ENCODE measurements at regions not wholly inside any gene's neighbourhood (a gene's known extent, or its start where the extent isn't known, plus 50 kb on each side); places are given as distances from the start of the nearest gene placed in this dataset.

- Histone ChIP-seq H3K9ac (replicated peaks; ENCODE audit: extremely low read depth, insufficient read depth, low read length) (no peak overlapping the region), H3K27ac (ENCODE audit: insufficient read depth, low read depth, low read length) (no peak overlapping the region), H3K4me3 (replicated peaks in 1 of 3; ENCODE audit: insufficient read depth in 1 of 3, low read depth in 1 of 3, low read length in 3 of 3) (no peak overlapping the region), H3K36me3 (ENCODE audit: control insufficient read depth in 2 of 2, extremely low read depth in 1 of 2, insufficient read depth in 2 of 2, low read length in 2 of 2) (no peaks in the 10 kb centered on the region), H3K27me3 (ENCODE audit: control insufficient read depth in 2 of 2, insufficient read depth in 2 of 2, low read length in 2 of 2) (peaks cover 0 to 6% of the 10 kb centered on the region in 2 experiments), H3K9me3 (replicated peaks; ENCODE audit: control insufficient read depth, insufficient read depth, low read length) (no peaks in the 10 kb centered on the region), H4K20me1 (replicated peaks; ENCODE audit: control insufficient read depth, extremely low read depth, insufficient read depth, low read length) (no peaks in the 10 kb centered on the region), H3K4me2 (ENCODE audit: insufficient read depth, low read length) (no peak overlapping the region), H2AFZ (ENCODE audit: low read depth, low read length) (no peak overlapping the region), H3K4me1 (ENCODE audit: control insufficient read depth, extremely low read depth, insufficient read depth, low read length) (no peaks in the 10 kb centered on the region), H3K9me1 (replicated peaks; ENCODE audit: control insufficient read depth, extremely low read depth, insufficient read depth, low read length) (no peaks in the 10 kb centered on the region), H3K79me2 (ENCODE audit: control insufficient read depth, insufficient read depth, low read length) (no peaks in the 10 kb centered on the region)
- intact Hi-C loops (cut with micrococcal nuclease) (no loop called here), dilution Hi-C loops (cut with MboI; ENCODE audit: extremely low pct_ligation_motif_present, low sequenced_read_pairs) (no loop called here)
- FAIRE-seq (no peak), DNase-seq (ENCODE audit: low read depth, low spot score) (peak; percentile 4)
- CTCF ChIA-PET, result no interaction called here
- POLR2A ChIA-PET, result no interaction called here
- no TSS peak for BruUV-seq (replicated peaks)
- TF ChIP-seq EZH2 (IDR thresholded peaks at IDR 0.05; ENCODE audit: borderline replicate concordance, low read depth, low read length, severe bottlenecking), result no peak
- TF ChIP-seq GATA2 (IDR thresholded peaks at IDR 0.05; ENCODE audit: insufficient read depth, insufficient read length, low read depth, low read length), result peak; percentile 62
- TF ChIP-seq CTCF (IDR thresholded peaks at IDR 0.05; ENCODE audit: extremely low read depth in 1 of 2, insufficient read depth in 1 of 2, low read depth in 1 of 2, low read length in 2 of 2), result no peak
- TF ChIP-seq MYC (IDR thresholded peaks at IDR 0.05; ENCODE audit: low read depth, low read length), result no peak
- no peak for TF ChIP-seq MAX (IDR thresholded peaks at IDR 0.05; ENCODE audit: insufficient read depth, insufficient read length)
- peak; percentile 69 for TF ChIP-seq FOS (IDR thresholded peaks at IDR 0.05; ENCODE audit: borderline replicate concordance, insufficient read depth, low read length)
- TF ChIP-seq POLR2AphosphoS5 (IDR thresholded peaks at IDR 0.05; ENCODE audit: insufficient read depth, low read depth, low read length), result no peak
- no peak for TF ChIP-seq JUN (IDR thresholded peaks at IDR 0.05; ENCODE audit: borderline replicate concordance, insufficient read depth, insufficient read length, low read depth)
- TF ChIP-seq POLR2A (IDR thresholded peaks at IDR 0.05; ENCODE audit: low read depth, low read length), result no peak
These were observed 76.8 kb upstream of the COL24A1 start for GRCh38 chr1:86233403-86233802.

All from endothelial cell of umbilical vein (primary cell).